ENCODE measurements at regions not wholly inside any gene's neighbourhood (a gene's known extent, or its start where the extent isn't known, plus 50 kb on each side); places are given as distances from the start of the nearest gene placed in this dataset.
A peak's percentile ranks its signal among the peaks of the same experiment; 100 is the strongest.

- 69 to 73% methylated on average over 1 of the region's 1 CpG for WGBS, 2 donors
- Histone ChIP-seq H3K27ac (peak overlapping the region in 1 of 4 donors; percentile 54), H3K4me3 (no peak overlapping the region), H3K4me1 (peaks cover 24% of the 10 kb centered on the region), H3K27me3 (no peaks in the 10 kb centered on the region), H3K36me3 (replicated peaks in 1 of 2; ENCODE audit: insufficient read depth in 1 of 2, low read depth in 2 of 2) (no peaks in the 10 kb centered on the region), H3K9me3 (no peaks in the 10 kb centered on the region)
- intact Hi-C loops (cut with DNase I), result no loop called here
- DNase-seq (no peak), ATAC-seq (no peak)
- TF ChIP-seq POLR2A (IDR thresholded peaks at IDR 0.05), result no peak
- no peak for TF ChIP-seq CTCF (IDR thresholded peaks at IDR 0.05)
Observed at GRCh38 chr11:86141727-86142126, 72.8 kb upstream of the PICALM start.

- 75 to 78% methylated on average over 10 of the region's 10 CpGs for WGBS, 2 donors
- Histone ChIP-seq H3K36me3 (replicated peaks in 1 of 2; ENCODE audit: insufficient read depth in 1 of 2, low read depth in 2 of 2) (no peaks in the 10 kb centered on the region), H3K4me1 (peaks cover 12% of the 10 kb centered on the region), H3K4me3 (no peak overlapping the region), H3K27ac (peak overlapping the region in 1 of 4 donors; percentile 54), H3K9me3 (no peaks in the 10 kb centered on the region), H3K27me3 (no peaks in the 10 kb centered on the region)
- intact Hi-C loops (cut with DNase I), result no loop called here
- DNase-seq, result no peak
- no peak for TF ChIP-seq CTCF (IDR thresholded peaks at IDR 0.05)
- ATAC-seq, result no peak
Observed at GRCh38 chr11:86140334-86140990, 71.6 kb upstream of the PICALM start.

GRCh38 chr11:86138958-86139357 is 70.1 kb upstream of the PICALM start:
- peak in 1 of 4 donors; percentile 35 for DNase-seq
- intact Hi-C loops (cut with DNase I), result no loop called here
- Histone ChIP-seq H3K36me3 (replicated peaks in 1 of 2; ENCODE audit: insufficient read depth in 1 of 2, low read depth in 2 of 2) (no peaks in the 10 kb centered on the region), H3K27me3 (no peaks in the 10 kb centered on the region), H3K4me1 (peaks cover 9% of the 10 kb centered on the region), H3K9me3 (no peaks in the 10 kb centered on the region), H3K27ac (peak overlapping the region in 1 of 4 donors; percentile 44), H3K4me3 (no peak overlapping the region)
- ATAC-seq, result no peak
- WGBS, 2 donors, result 85 to 88% methylated on average over 4 of the region's 4 CpGs
- TF ChIP-seq POLR2A (IDR thresholded peaks at IDR 0.05), result no peak
- TF ChIP-seq CTCF (IDR thresholded peaks at IDR 0.05), result no peak

- Histone ChIP-seq H3K27me3 (no peaks in the 10 kb centered on the region), H3K36me3 (replicated peaks in 1 of 2; ENCODE audit: insufficient read depth in 1 of 2, low read depth in 2 of 2) (no peaks in the 10 kb centered on the region), H3K9me3 (no peaks in the 10 kb centered on the region), H3K4me3 (no peak overlapping the region), H3K4me1 (peaks cover 9% of the 10 kb centered on the region), H3K27ac (no peak overlapping the region)
- TF ChIP-seq POLR2A (IDR thresholded peaks at IDR 0.05), result no peak
- TF ChIP-seq CTCF (IDR thresholded peaks at IDR 0.05), result no peak
- ATAC-seq (no peak), DNase-seq (no peak)
- WGBS, 2 donors, result 75 to 92% methylated on average over 2 of the region's 2 CpGs
- intact Hi-C loops (cut with DNase I), result no loop called here
Observed at GRCh38 chr11:86136538-86136937, 67.7 kb upstream of the PICALM start.

- no peak for TF ChIP-seq CTCF (IDR thresholded peaks at IDR 0.05)
- TF ChIP-seq POLR2A (IDR thresholded peaks at IDR 0.05), result no peak
- no peak overlapping the region for H3K4me3 ChIP-seq
- no peaks in the 10 kb centered on the region for H3K9me3 ChIP-seq
- ATAC-seq, result no peak
- intact Hi-C loops (cut with DNase I), result no loop called here
- H3K27ac ChIP-seq, result no peak overlapping the region
- DNase-seq, result no peak
- no peaks in the 10 kb centered on the region for H3K27me3 ChIP-seq
- WGBS, 2 donors, result 71 to 79% methylated on average over 1 of the region's 1 CpG
- H3K36me3 ChIP-seq (replicated peaks in 1 of 2; ENCODE audit: insufficient read depth in 1 of 2, low read depth in 2 of 2), result no peaks in the 10 kb centered on the region
- H3K4me1 ChIP-seq, result peaks cover 9% of the 10 kb centered on the region
Observed at GRCh38 chr11:86135319-86135714, 66.4 kb upstream of the PICALM start.
